22Rv1 (cell line): ENCODE measurements at regions not wholly inside any gene's neighbourhood (a gene's known extent, or its start where the extent isn't known, plus 50 kb on each side); places are given as distances from the start of the nearest gene placed in this dataset.
"Not testable (repeated sequence)": the region's sequence is repeated elsewhere in the genome, so short reads cannot be mapped to it uniquely, and the experiment has no call there.

Source experiments
- H3K27ac ChIP-seq: fragments of 450-650 bp; 2 replicates; pipeline ENCODE4 v1.5.1; 2017
- CTCF ChIP-seq: fragments of 450-650 bp; IDR thresholded peaks from 2 replicates; pipeline ENCODE4 v1.5.1; 2017; ENCODE audit warnings: mild to moderate bottlenecking
- ZFX ChIP-seq: fragments of 450-650 bp; IDR thresholded peaks from 2 replicates; pipeline ENCODE4 v1.6.1; 2017; ENCODE audit warnings: antibody characterized with exemption, borderline replicate concordance

DNA sequence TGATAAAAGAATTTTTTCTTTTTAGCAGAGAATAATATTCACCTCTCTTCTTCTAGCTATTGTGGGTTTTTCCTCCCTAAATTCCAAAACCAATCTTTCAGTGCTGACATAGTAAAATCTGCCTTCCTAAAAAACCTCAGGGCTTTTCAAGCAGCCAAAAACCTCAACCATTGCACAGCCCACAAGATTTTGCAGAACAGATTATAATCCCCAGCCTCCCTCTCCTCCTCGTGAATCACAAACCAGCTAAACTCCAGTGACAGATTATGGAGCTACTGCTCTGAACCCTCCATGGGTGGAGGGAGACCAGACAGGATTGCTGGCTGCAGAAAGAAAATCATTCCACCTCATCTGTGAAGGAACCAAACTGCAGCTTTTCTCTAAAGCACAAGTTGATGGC is 341.6 kb downstream of the SOX9 start:
- no peak overlapping the region for H3K27ac ChIP-seq

GRCh38 chr17:72462814-72463213 is 342.0 kb downstream of the SOX9 start:
- no peak overlapping the region for H3K27ac ChIP-seq
- no peak for TF ChIP-seq CTCF
- TF ChIP-seq ZFX = no peak

More for the DNA sequence above, 341.6 kb downstream of the SOX9 start:
- TF ChIP-seq CTCF (no peak), ZFX (no peak)

DNA sequence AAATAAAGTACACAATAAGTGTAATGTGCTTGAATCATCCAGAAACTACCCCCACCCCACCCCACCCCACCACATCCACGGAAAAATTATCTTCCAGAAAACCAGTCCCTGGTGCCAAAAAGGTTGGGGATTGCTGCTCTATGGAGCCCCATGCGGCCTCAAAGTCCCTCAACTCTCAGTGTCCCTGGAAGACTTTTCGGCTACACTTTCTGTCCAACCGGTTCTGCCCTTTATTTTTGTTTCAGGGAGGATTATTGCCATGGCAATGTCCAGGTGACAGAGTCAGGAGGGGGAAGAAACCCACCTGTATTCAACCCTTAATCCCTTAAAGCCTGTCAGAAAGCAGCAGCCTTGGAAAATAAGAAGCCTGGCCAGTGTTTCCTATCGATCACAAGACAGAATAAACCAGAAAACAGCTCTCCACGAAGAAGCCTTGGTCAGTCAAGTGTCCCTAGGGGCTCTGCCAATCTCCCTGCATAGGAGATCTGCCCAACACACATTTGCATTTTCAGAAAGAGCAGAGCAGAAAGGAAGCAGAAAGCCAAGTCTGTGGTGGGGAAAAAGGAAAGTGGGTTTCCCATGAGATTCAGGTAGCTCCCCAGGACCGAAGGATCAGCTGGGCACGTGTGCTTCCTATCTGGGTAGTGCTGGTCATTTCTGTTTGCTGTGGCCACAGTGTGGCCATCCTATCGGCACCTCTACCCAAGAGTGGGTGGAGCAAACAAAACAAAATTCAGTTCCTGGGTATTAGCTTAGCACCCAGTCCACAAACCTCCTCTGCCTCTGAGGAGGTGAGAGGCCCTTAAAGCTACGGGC is 342.7 kb downstream of the SOX9 start:
- no peak for TF ChIP-seq ZFX
- no peak for TF ChIP-seq CTCF
- no peak overlapping the region for H3K27ac ChIP-seq

- H3K27ac ChIP-seq = not testable (repeated sequence)
Measured at GRCh38 chr17:72464221-72464620, 343.4 kb downstream of the SOX9 start.

GRCh38 chr17:72465191-72466024 is 344.6 kb downstream of the SOX9 start:
- no peak for TF ChIP-seq CTCF
- TF ChIP-seq ZFX = no peak
- H3K27ac ChIP-seq = no peak overlapping the region

GRCh38 chr17:72466199-72466598 is 345.4 kb downstream of the SOX9 start:
- H3K27ac ChIP-seq = no peak overlapping the region
- no peak for TF ChIP-seq ZFX
- TF ChIP-seq CTCF = no peak

GRCh38 chr17:72466606-72467005 is 345.8 kb downstream of the SOX9 start:
- H3K27ac ChIP-seq = no peak overlapping the region
- TF ChIP-seq ZFX = no peak
- no peak for TF ChIP-seq CTCF
